Islet precursor cell (in vitro differentiated cells): ENCODE measurements at regions not wholly inside any gene's neighbourhood (a gene's known extent, or its start where the extent isn't known, plus 50 kb on each side); places are given as distances from the start of the nearest gene placed in this dataset.

Source experiments
- DNase-seq: peaks from one replicate; pipeline ENCODE4 v3.0.0-alpha.2; 2018

GRCh38 chr2:128949360-128949759 lies 630.7 kb upstream of the HS6ST1 start:
- no peak for DNase-seq

GRCh38 chr2:128950758-128951157 lies 632.1 kb upstream of the HS6ST1 start:
- no peak for DNase-seq

- peak; percentile 35 for DNase-seq
Observed at GRCh38 chr2:128958241-128958640, 639.6 kb upstream of the HS6ST1 start.

- DNase-seq: no peak
Observed at GRCh38 chr2:128967646-128968045, 649.0 kb upstream of the HS6ST1 start.

GRCh38 chr2:128969374-128969773 lies 650.7 kb upstream of the HS6ST1 start:
- no peak for DNase-seq

- DNase-seq: no peak
Observed at GRCh38 chr2:128970332-128971116, 651.9 kb upstream of the HS6ST1 start.

GRCh38 chr2:128973566-128973965 lies 654.9 kb upstream of the HS6ST1 start:
- DNase-seq: no peak

- DNase-seq: peak; percentile 94
Observed at GRCh38 chr2:128978212-128978611, 659.5 kb upstream of the HS6ST1 start.

- no peak for DNase-seq
Observed at GRCh38 chr2:128979182-128979581, 660.5 kb upstream of the HS6ST1 start.

- no peak for DNase-seq
Observed at GRCh38 chr2:128980475-128980874, 661.8 kb upstream of the HS6ST1 start.

GRCh38 chr2:128981353-128981752 lies 662.7 kb upstream of the HS6ST1 start:
- DNase-seq: no peak

GRCh38 chr2:128982001-128982400 lies 663.3 kb upstream of the HS6ST1 start:
- DNase-seq: peak; percentile 61

- DNase-seq: no peak
Observed at GRCh38 chr2:128982670-128983069, 664.0 kb upstream of the HS6ST1 start.

GRCh38 chr2:128983094-128983493 lies 664.4 kb upstream of the HS6ST1 start:
- DNase-seq: no peak

GRCh38 chr2:128984081-128984480 lies 665.4 kb upstream of the HS6ST1 start:
- peak; percentile 31 for DNase-seq

GRCh38 chr2:128984855-128985254 lies 666.2 kb upstream of the HS6ST1 start:
- peak; percentile 25 for DNase-seq

GRCh38 chr2:128986026-128986715 lies 667.5 kb upstream of the HS6ST1 start:
- DNase-seq: peak; percentile 58

- no peak for DNase-seq
Observed at GRCh38 chr2:128986867-128987268, 668.2 kb upstream of the HS6ST1 start.

- no peak for DNase-seq
Observed at GRCh38 chr2:128988326-128988725, 669.7 kb upstream of the HS6ST1 start.

- DNase-seq: no peak
Observed at GRCh38 chr2:128988967-128989366, 670.3 kb upstream of the HS6ST1 start.

- DNase-seq: peak; percentile 13
Observed at GRCh38 chr2:128995086-128995485, 676.4 kb upstream of the HS6ST1 start.

GRCh38 chr2:128996078-128996477 lies 677.4 kb upstream of the HS6ST1 start:
- DNase-seq: peak; percentile 7

GRCh38 chr2:128997166-128997866 lies 678.6 kb upstream of the HS6ST1 start:
- no peak for DNase-seq

GRCh38 chr2:129001926-129002325 lies 683.3 kb upstream of the HS6ST1 start:
- peak; percentile 28 for DNase-seq
